Spinal cord (tissue), 9 donors: ENCODE measurements at regions not wholly inside any gene's neighbourhood (a gene's known extent, or its start where the extent isn't known, plus 50 kb on each side); places are given as distances from the start of the nearest gene placed in this dataset.

ENCODE experiments used
- DNase-seq, 6 donors: peaks; one replicate each; pipeline versions ENCODE4 v3.0.0 to v3.0.0-alpha.2; 2013 to 2015; ENCODE audit warnings: low spot score in 6 of 6, low read depth in 4 of 6
- H3K27ac ChIP-seq: one replicate; pipeline ENCODE4 v1.5.1; 2013; ENCODE audit warnings: low read depth, low read length, control low read depth
- H3K27me3 ChIP-seq: one replicate; pipeline ENCODE4 v1.6.1; 2013; ENCODE audit warnings: low read length; ENCODE audit not compliant: control insufficient read depth, insufficient read depth
- H3K36me3 ChIP-seq: one replicate; pipeline ENCODE4 v1.6.1; 2013; ENCODE audit warnings: low read length; ENCODE audit not compliant: control insufficient read depth, insufficient read depth
- H3K4me1 ChIP-seq: one replicate; pipeline ENCODE4 v1.6.1; 2013; ENCODE audit warnings: low read length; ENCODE audit not compliant: control insufficient read depth, insufficient read depth
- H3K4me3 ChIP-seq: one replicate; pipeline ENCODE4 v1.5.1; 2013; ENCODE audit warnings: low read depth, low read length, control low read depth
- H3K9me3 ChIP-seq: one replicate; pipeline ENCODE4 v1.6.1; 2013; ENCODE audit warnings: low read length; ENCODE audit not compliant: control insufficient read depth, insufficient read depth
- WGBS: methylation state at CpG from one replicate; pipeline ENCODE4 v1.1.5; 2013; ENCODE audit warnings: missing lambda C conversion rate; ENCODE audit not compliant: insufficient coverage; 5-methylcytosine and 5-hydroxymethylcytosine counted together
- donor health status: healthy.

- Histone ChIP-seq H3K27me3 (no peaks in the 10 kb centered on the region), H3K36me3 (no peaks in the 10 kb centered on the region), H3K4me1 (peaks cover 7% of the 10 kb centered on the region), H3K27ac (no peak overlapping the region), H3K9me3 (no peaks in the 10 kb centered on the region), H3K4me3 (no peak overlapping the region)
- DNase-seq: no peak
- WGBS: 91% methylated on average over 4 of the region's 5 CpGs
Observed at GRCh38 chr21:38741092-38741949, 64.4 kb upstream of the ETS2 start.

GRCh38 chr21:38741950-38742256, 63.8 kb upstream of the ETS2 start:
- H3K27ac ChIP-seq: no peak overlapping the region
- WGBS: 100% methylated on average over 2 of the region's 5 CpGs
- H3K36me3 ChIP-seq: no peaks in the 10 kb centered on the region
- no peaks in the 10 kb centered on the region for H3K9me3 ChIP-seq
- DNase-seq: no peak
- H3K27me3 ChIP-seq: no peaks in the 10 kb centered on the region
- no peak overlapping the region for H3K4me3 ChIP-seq
- H3K4me1 ChIP-seq: peaks cover 7% of the 10 kb centered on the region

- H3K27ac ChIP-seq: no peak overlapping the region
- H3K27me3 ChIP-seq: no peaks in the 10 kb centered on the region
- no peaks in the 10 kb centered on the region for H3K36me3 ChIP-seq
- no peaks in the 10 kb centered on the region for H3K9me3 ChIP-seq
- DNase-seq: no peak
- peaks cover 7% of the 10 kb centered on the region for H3K4me1 ChIP-seq
- H3K4me3 ChIP-seq: no peak overlapping the region
- WGBS: 100% methylated on average over 1 of the region's 1 CpG
Observed at GRCh38 chr21:38742580-38743260, 63.0 kb upstream of the ETS2 start.

- 42% methylated on average over 14 of the region's 21 CpGs for WGBS
- H3K36me3 ChIP-seq: no peaks in the 10 kb centered on the region
- peak in 1 of 6 donors; percentile 31 for DNase-seq
- H3K4me1 ChIP-seq: peaks cover 7% of the 10 kb centered on the region
- no peaks in the 10 kb centered on the region for H3K27me3 ChIP-seq
- H3K9me3 ChIP-seq: no peaks in the 10 kb centered on the region
- no peak overlapping the region for H3K4me3 ChIP-seq
- no peak overlapping the region for H3K27ac ChIP-seq
Observed at GRCh38 chr21:38743772-38744529, 61.8 kb upstream of the ETS2 start.

GRCh38 chr21:38744861-38745260, 60.9 kb upstream of the ETS2 start:
- DNase-seq: peak in 1 of 6 donors; percentile 85

GRCh38 chr21:38747810-38748209, 57.9 kb upstream of the ETS2 start:
- no peaks in the 10 kb centered on the region for H3K27me3 ChIP-seq
- no peak overlapping the region for H3K27ac ChIP-seq
- 100% methylated on average over 1 of the region's 4 CpGs for WGBS
- peaks cover 11% of the 10 kb centered on the region for H3K4me1 ChIP-seq
- DNase-seq: no peak
- no peaks in the 10 kb centered on the region for H3K36me3 ChIP-seq
- H3K4me3 ChIP-seq: no peak overlapping the region
- H3K9me3 ChIP-seq: no peaks in the 10 kb centered on the region

More at GRCh38 chr21:38744861-38745260, 60.9 kb upstream of the ETS2 start:
- no peak overlapping the region for H3K4me3 ChIP-seq
- no peaks in the 10 kb centered on the region for H3K36me3 ChIP-seq
- no CpG with 5 or more reads among the region's 2 CpGs for WGBS
- no peak overlapping the region for H3K27ac ChIP-seq
- H3K9me3 ChIP-seq: no peaks in the 10 kb centered on the region
- no peaks in the 10 kb centered on the region for H3K27me3 ChIP-seq
- peaks cover 7% of the 10 kb centered on the region for H3K4me1 ChIP-seq

- H3K36me3 ChIP-seq: no peaks in the 10 kb centered on the region
- 85% methylated on average over 25 of the region's 27 CpGs for WGBS
Observed at GRCh38 chr21:38751379-38752050, 54.2 kb upstream of the ETS2 start.

GRCh38 chr21:38752051-38752505, 53.7 kb upstream of the ETS2 start:
- Histone ChIP-seq H3K9me3 (no peaks in the 10 kb centered on the region), H3K27me3 (no peaks in the 10 kb centered on the region), H3K4me3 (no peak overlapping the region), H3K36me3 (no peaks in the 10 kb centered on the region), H3K4me1 (peaks cover 4% of the 10 kb centered on the region), H3K27ac (no peak overlapping the region)
- no peak for DNase-seq
- 84% methylated on average over 10 of the region's 11 CpGs for WGBS

More at GRCh38 chr21:38751379-38752050, 54.2 kb upstream of the ETS2 start:
- H3K9me3 ChIP-seq: no peaks in the 10 kb centered on the region
- no peak for DNase-seq
- no peak overlapping the region for H3K4me3 ChIP-seq
- no peak overlapping the region for H3K27ac ChIP-seq
- H3K4me1 ChIP-seq: peaks cover 4% of the 10 kb centered on the region
- no peaks in the 10 kb centered on the region for H3K27me3 ChIP-seq

- no peak for DNase-seq
- Histone ChIP-seq H3K27me3 (no peaks in the 10 kb centered on the region), H3K4me3 (no peak overlapping the region), H3K4me1 (peaks cover 4% of the 10 kb centered on the region), H3K36me3 (no peaks in the 10 kb centered on the region), H3K9me3 (no peaks in the 10 kb centered on the region), H3K27ac (no peak overlapping the region)
- WGBS: 100% methylated on average over 1 of the region's 3 CpGs
Observed at GRCh38 chr21:38753114-38753513, 52.6 kb upstream of the ETS2 start.
